HPDE6-E6E7 (cell line): ENCODE measurements at regions not wholly inside any gene's neighbourhood (a gene's known extent, or its start where the extent isn't known, plus 50 kb on each side); places are given as distances from the start of the nearest gene placed in this dataset.
A peak's percentile ranks its signal among the peaks of the same experiment; 100 is the strongest.
"Not testable (repeated sequence)": the region's sequence is repeated elsewhere in the genome, so short reads cannot be mapped to it uniquely, and the experiment has no call there.

Experiments used
- DNase-seq: peaks from one replicate; pipeline ENCODE4 v3.0.0; 2011; ENCODE audit warnings: missing footprints; ENCODE audit errors: extremely low spot score

DNA sequence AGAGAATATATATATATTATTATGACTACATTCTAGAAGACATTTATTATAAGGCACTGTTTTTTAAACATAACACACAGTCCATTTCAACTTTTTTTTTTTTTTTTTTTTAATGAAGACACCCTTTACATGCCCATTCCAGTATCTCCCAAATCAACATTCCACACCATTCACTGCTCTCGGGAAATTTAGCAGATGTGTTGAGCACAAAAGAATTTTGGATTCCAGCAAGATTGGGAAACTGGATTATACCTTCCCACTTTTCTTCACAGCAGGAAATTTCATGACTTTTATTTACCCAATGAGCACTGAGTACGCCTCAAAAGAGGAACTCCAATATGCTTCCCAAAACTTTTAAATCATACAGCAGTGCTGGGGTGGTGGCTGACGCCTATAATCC is 333.6 kb upstream of the DAB2 start:
- no peak for DNase-seq

DNA sequence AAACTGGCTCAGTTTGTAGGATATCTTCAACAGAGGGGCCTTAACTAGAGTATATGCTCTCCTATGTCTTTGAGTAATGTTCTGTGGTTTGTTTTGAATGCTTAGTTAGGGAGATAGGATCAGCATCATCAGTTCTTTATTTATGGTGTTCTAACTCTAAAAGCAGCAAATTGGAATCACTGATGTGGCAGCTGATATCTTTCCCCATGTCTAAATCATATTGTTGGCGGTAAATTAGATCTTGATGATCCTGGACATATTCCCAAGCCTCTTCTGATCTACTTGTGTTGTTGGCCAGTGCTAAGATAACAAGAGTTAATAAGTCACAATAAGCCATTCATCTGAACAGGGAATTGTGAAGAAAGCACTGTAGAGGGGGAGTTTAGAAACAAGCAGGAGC is 332.4 kb upstream of the DAB2 start:
- no peak for DNase-seq

DNA sequence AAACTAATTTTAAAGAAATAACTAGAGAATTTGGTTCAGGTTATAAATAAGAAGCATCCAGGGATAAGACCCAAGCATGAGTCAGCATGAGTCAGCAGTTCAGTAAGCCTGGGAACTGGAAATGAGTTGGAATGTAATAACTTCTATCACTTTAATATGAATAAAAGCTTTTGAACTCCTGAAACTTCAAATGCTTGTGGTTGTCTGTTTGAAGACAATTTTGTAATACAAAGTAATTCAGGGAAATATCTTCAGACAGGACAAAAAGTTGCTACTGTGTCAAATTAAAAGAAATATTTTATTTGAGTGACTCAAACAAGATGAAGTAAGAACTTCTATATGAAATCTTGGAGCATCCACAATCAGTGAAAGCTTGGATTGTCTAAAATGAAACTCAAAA is 331.2 kb upstream of the DAB2 start:
- DNase-seq: peak; percentile 5

DNA sequence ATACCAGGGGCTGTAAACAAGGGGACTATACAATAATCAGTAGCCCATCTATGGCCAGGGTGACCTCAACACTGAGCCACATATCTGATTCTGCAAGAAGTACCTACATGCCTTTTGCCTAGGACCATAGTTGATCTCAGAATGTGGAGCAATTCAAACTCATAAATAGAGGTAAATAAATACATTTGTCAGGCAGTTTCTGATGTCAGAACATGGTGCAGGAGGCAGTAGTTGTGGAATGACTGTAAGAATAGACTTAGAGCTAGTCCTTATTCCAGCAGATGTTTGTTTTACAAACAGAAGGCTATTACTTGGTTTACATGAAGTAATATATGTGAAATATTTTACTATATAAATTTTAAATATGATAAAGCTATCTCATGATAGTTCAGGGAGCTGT is 330.7 kb upstream of the DAB2 start:
- no peak for DNase-seq

DNA sequence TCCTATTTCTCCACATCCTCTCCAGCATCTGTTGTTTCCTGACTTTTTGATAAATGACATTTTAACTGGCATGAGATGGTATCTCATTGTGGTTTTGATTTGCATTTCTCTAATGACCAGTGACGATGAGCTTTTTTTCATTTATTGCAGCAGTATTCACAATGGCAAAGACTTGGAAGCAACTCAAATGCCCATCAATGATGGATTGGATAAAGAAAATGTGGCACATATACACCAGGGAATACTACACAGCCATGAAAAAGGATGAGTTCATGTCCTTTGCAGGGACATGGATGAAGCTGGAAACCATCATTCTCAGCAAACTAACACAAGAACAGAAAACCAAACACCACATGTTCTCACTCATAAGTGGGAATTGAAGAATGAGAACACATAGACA is 329.0 kb upstream of the DAB2 start:
- not testable (repeated sequence) for DNase-seq

DNA sequence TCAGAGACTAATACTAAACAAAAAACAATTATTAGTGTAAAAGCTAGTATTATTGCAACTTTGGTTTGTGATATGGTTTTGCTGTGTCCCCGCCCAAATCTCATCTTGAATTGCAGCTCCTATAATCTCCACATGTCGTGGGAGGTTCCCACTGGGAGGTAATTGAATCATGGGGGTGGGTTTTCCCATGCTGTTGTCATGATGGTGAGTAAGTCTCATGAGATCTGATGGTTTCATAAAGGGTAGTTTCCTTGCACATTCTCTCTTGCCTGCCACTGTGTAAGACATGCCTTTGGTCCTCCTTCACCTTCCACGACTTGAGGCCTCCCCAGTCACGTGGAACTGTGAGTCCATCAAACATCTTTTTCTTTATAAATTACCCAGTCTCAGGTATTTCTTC is 325.9 kb upstream of the DAB2 start:
- no peak for DNase-seq

DNA sequence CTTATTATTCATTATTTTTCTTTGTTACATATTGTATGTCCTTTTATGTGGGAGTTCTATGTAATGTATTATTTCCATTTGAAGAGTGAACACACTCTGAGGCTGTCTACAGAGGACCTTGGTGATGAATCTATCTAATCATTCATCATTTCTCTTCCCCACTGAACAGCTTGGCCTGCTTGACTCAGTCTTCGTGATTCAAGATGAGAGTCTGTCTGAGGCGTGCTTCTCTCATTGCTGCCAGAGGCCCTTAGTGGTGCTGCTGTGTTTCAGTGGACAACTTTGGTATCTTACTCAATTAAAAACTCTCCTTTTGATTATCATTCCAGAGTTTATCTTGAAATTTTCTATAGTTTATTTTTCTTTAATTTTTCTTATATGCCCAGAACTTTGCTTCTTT is 318.1 kb upstream of the DAB2 start:
- DNase-seq: no peak

DNA sequence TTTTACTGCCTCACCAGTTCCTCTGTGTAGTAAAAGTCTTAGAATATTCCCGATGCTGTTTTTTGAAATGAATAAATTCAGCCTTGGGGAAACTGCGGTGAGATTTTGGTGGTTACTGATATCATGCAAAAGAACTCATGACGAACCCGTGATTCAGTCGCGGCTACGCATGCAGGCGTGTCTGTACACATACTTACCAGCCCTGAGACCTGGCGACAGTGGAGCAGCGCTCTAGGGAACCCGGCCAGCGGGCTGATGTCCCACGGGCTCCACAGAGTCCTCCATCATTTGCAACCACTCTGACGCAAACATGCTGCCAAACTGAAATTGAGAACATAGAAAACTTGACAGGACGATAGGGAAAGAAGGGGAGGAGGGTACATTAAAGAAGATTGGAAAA is 315.6 kb upstream of the DAB2 start:
- DNase-seq: no peak

DNA sequence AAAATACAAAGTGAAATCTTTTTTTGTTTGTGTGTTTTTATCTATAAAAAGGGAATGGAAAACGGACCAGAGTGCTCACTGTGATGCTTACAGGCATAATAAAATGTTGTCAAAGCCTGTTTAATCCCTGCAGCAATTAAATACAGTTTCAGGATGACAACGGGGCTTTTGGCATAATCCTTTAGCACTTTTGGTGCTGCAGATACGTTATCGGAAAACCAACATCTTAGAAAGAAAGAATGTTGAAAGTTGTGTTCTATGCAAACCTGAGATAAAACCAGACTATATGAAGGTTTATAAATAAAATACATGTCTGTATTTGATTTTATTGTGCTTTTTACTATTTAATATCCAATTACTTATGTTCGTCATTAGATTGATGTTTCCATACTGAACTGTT is 307.4 kb upstream of the DAB2 start:
- DNase-seq: no peak

DNA sequence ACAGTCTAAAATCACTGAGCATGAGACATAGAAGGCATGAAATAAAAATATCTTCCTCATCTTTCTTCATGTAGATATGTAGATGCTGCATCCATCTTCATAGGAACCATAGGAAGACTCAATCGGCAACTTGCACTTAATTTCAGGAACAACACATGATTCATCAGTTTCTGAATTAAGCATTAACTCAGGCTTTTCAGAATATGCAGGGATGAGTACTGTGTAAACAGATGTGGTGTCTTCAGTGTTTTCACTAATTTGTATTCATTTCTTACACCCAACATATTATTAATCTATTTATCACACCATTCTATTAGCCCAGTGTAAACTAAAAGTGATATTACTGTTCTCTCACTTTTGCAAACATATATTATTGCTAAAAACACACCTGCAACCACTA is 305.9 kb upstream of the DAB2 start:
- DNase-seq: no peak

DNA sequence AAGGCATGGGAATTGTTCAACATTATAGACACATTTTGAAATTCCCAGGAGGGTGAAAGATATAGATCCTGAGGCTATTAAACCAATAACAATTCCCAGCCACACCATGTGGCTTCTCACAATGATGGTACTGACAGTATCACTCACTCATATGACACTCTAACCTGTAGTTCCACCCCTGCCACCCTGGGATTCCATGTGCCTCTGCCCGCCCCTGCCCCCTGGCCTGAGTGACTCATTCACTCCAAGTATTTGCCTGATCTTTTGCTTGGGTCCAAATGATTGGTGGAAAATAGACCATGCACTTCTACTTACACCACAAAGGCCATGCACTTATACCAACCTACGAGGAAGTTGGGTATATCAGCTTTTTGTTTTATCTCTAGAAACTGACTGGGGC is 305.2 kb upstream of the DAB2 start:
- DNase-seq: no peak

DNA sequence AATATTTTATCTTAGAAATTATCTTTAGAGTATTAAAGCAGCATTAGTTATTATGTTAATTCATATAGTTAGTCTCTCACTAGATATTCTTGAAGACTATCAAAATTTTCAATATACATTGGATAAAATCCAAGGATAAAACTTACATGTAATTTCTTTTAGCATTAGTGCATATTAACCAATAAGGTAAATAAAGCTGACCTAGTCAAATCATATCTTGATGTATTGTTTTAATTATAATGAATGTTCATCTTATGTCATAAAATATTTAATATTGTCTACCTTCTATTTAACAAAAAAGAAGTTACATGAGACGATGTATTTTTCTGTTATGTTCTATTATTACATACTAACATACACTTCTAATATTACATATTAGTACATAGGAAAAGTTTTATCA is 301.7 kb upstream of the DAB2 start:
- no peak for DNase-seq

DNA sequence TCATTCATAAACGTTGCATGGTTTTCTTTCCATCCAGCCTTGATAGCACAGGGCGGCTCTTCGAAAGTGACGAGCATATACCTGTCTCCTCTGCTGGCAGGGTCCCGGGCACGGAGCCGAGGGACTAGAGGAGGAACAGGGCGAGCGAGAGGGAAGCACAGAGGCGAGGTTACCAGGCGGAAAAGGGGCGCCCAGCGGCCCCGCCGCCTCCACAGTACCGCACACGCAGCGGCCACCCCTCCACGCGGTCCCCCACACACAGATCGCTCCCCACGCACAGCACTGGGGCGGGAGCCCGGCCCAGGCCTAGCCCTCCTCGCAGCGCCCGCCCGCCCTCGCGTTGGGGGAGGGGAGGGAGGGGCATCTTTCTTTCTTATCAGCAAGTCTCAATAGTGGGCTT is 296.6 kb upstream of the DAB2 start:
- no peak for DNase-seq

DNA sequence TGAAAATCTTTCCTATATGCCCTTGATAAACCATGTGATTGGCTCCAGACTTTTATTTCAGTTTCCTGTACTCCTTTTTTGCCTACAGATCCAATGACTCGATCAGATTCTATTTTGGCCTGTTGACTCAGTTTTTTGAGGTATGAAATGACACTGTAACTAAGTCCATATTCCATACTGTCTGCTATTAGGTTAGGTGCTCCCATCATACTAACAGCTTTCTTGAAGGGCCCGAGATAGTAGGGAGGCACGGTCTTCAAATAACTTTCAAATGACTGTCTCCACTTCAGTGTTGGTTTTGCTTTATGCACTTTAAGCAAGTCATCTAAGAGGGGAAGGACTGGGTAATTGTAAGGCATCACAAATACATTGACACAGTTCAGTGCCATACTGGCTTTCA is 295.4 kb upstream of the DAB2 start:
- no peak for DNase-seq

DNA sequence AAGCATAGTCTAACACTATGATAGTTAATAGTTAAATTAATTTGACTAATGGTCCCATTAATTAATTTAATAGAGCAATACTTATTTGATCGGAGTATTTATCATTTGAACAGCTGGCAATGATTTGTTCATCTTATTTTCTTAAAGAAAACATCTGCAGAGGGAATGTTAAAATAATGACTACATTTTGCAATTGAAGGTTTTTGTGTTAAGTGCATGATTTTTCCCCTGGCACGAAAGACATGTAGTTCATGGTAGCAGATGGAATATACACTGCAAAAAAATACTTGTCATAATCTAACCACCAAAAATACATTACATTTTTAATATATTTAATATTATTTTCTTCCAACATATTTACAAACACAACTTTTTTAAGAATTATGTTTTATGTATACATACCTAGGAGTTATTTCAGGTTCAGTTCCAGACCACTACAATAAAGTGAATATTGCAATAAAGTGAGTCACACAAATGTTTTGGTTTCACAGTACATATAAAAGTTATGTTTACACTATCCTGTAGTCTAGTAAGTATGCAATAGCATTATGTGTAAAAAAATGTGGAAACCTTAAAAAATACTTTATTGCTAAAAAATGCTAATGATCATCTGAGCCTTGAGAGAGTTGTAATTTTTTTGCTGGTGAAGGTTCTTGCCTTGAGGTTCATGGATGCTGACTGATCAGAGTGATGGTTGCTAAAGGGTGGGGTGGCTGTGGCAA is 292.6 kb upstream of the DAB2 start:
- no peak for DNase-seq

DNA sequence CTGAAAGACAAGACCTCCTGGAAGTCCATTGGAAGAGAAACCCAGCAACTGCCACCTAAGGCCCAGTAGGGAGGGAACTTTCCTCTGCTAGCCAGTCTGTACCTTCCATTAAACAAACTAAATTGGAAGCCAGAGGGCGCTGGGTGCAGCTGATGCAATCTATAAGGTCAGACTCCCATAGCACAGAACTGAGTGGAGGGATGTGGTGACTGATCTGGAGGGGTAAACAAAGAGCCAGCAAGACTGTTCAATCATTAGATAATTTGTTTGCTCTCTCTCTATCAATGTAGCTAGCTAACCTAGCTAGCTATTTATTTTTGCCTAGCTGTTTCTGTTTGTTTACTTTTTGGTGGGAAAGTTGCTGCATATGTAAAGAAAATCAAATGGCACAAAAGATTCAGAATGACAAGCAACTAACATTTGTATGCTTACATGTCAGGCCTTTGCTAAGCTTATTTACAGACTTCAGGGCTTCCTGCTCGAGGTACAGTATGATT is 291.8 kb upstream of the DAB2 start:
- peak; percentile 33 for DNase-seq

DNA sequence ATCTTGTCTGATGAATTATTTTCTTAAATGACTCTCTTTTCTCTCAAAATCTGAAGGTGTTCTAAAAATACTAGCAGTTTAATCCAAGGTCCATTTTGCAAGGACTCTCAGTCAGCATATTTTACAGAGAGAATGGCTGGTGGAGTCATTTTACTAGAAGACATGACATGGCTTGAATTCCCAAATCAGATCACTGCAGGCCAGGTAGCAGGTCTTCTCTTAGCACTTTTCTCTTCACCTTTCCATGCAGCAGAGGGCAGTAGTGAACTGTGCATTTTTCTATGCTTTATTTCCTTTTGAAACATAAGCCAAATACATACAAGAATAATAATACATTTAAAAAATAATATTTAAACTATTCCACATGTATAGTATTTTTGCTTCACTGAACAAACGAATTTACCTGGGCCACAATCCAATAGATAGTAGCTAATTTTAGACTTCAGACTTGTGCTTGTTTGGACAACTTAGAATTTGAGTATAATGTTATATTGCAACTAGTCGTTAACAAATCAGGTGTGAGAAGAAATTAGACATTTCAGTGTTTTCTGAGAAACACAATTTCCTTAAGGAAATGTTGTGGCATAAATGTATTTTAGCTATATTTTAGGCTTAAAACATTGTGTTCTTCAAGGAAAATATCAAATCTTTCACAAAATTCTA is 289.4 kb upstream of the DAB2 start:
- DNase-seq: peak; percentile 28

DNA sequence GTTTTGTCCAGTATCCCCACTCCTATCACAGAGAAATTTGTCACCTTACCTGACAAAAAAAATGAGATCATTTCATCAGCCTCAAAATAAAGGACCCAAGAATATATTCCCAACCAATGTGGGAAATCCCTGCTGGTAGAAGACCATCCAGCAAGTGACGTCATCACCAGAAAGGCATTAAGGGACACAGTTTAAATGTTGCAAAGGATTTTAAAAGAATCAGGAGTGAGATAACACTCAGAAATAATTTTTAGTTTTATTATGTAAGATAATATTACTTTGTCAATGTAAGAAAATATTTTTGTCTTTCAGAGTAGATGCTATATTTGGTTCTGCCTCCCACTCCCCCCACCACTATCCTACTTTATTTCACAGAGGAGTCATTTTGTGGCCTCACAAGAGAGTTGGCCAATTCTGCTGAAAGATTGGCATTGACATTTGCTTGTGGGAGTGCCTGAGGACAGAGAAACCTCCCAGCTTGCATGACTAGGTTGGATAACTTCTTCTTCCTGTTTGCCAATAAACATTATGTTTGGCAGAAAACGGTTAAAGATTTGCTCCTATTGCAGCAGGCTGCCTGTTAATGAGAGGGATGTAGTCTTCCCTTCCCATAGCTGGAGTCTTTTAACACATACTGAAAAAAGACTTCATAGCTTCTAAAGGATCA is 288.6 kb upstream of the DAB2 start:
- DNase-seq: no peak

DNA sequence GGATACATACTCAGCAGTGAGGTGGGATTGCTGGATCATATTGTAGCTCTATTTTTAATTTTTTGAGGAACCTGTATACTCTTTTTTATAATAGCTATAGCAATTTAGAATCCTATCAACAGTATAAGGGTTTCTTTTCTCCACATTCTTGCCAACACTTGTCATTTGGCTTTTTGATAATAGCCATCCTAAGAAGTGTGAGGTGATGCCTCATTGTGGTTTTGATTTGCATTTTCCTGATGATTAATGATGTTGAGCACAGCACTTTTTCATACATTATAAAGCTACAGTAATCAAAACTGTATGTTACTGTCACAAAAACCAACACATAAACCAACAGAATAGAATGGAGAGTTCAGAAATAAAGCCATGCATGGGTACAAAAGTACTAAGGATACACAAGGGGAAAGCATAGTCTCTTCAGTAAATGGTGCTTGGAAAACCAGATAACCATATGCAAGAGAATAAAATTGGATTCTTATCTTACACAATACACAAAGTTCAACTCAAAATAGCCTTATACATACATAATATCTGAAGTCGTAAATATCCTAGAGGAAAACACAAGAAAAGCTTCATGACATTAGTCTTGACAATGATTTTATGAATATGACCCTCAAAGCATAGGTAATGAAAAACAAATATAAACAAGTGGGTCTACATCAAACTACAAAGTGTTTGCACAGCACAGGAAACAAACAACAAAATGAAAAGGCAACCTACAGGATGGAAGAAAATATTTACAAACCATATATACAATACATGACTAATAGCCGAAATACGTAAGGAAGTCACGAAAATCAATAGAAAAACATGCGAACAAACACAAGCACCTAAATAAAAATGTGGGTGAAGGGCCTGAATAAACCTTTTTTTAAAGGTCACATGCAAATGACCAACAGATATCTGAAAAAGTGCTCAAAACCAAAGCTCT is 287.8 kb upstream of the DAB2 start:
- no peak for DNase-seq

DNA sequence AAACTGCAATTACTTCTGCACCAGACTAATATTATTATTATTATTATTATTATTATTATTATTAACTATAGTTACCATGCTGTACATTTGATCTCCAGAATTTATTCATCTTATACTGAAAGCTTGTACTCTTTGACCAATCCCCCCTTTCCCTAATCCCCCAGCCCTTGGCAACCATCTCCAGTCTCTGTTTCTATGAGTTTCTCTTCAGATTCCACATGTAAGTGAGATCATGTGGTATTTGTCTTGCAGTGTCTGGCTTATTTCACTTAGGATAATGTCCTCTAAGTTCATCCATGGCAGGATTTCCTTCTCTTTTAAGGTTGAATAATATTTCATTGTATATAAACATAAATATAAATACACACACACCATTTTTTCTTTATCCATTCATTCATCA is 287.0 kb upstream of the DAB2 start:
- no peak for DNase-seq

DNA sequence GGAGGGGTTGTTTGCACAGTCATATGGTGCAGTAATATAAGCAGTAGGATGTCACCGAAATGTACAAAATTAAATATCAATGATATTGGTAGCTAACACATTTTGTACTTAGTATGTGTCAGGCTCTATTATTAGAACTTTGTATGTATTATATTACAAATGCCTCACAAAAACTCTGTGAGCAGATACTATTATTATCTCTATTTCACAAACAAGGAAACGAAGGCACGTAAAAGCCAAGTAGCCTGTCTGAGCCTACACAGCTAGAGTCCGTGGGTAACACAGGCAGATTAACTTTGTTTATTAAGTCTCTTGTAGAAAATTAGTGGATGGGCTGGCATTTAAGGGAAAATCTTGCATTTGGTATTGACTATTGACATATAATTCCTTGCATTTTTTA is 284.3 kb upstream of the DAB2 start:
- DNase-seq: no peak

DNA sequence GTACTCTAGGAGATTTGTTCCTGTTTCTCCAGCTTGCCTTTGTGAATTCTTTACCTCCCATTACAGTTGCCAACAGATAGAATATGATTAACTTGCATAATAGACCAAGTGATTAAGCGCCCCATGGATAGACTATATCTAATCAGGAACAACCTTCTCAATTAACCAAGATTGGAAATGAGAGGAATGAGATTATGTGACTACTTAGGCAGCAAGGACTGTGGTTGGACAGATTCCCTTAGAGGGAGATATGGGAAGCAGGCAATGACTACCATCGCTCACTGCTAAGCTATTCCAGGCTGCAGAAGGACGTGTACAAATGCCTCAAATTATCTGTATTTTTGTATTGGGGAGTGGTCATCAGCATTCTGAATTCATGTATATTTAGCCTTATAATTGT is 278.1 kb upstream of the DAB2 start:
- no peak for DNase-seq
